RWPE2 (cell line): ENCODE measurements at regions not wholly inside any gene's neighbourhood (a gene's known extent, or its start where the extent isn't known, plus 50 kb on each side); places are given as distances from the start of the nearest gene placed in this dataset.

ENCODE experiments used
- ATAC-seq: fragments of 200-7000 bp; cut with Tn5 transposase; 3 replicates; pipeline ENCODE4 v1.9.1; 2021; ENCODE audit warnings: low read depth
- DNase-seq: peaks from one replicate; pipeline ENCODE4 v3.0.0-alpha.2; 2020; ENCODE audit warnings: low spot score
- H3K27ac ChIP-seq: fragments of 450-650 bp; 2 replicates; pipeline ENCODE4 v1.5.1; 2017; ENCODE audit warnings: mild to moderate bottlenecking; ENCODE audit not compliant: poor library complexity, severe bottlenecking
- H3K27me3 ChIP-seq: fragments of 250-450 bp; sonication (Bioruptor Pico); 2 replicates; pipeline ENCODE4 v1.5.1; 2021; ENCODE audit warnings: mild to moderate bottlenecking, moderate library complexity; ENCODE audit not compliant: insufficient read depth, poor library complexity, severe bottlenecking
- H3K36me3 ChIP-seq: fragments of 250-450 bp; sonication (Bioruptor Pico); 2 replicates; pipeline ENCODE4 v1.5.1; 2020; ENCODE audit warnings: low read depth, mild to moderate bottlenecking, moderate library complexity
- H3K4me1 ChIP-seq: fragments of 250-450 bp; sonication (Bioruptor Pico); 2 replicates; pipeline ENCODE4 v1.5.1; 2021; ENCODE audit warnings: mild to moderate bottlenecking, moderate library complexity; ENCODE audit not compliant: insufficient read depth, poor library complexity, severe bottlenecking
- H3K4me3 ChIP-seq: fragments of 250-450 bp; sonication (Bioruptor Pico); 2 replicates; pipeline ENCODE4 v1.5.1; 2021; ENCODE audit warnings: mild to moderate bottlenecking, moderate library complexity; ENCODE audit not compliant: severe bottlenecking
- H3K9me3 ChIP-seq: fragments of 250-450 bp; sonication (Bioruptor Pico); 2 replicates; pipeline ENCODE4 v1.5.1; 2021; ENCODE audit warnings: mild to moderate bottlenecking, moderate library complexity; ENCODE audit not compliant: severe bottlenecking
- CTCF ChIP-seq: fragments of 450-650 bp; IDR thresholded peaks from one replicate; pipeline ENCODE4 v1.5.1; 2017; ENCODE audit warnings: mild to moderate bottlenecking, moderate library complexity; ENCODE audit not compliant: poor library complexity, severe bottlenecking

- ATAC-seq (no peak), DNase-seq (no peak)
- Histone ChIP-seq H3K4me1 (peaks cover 13% of the 10 kb centered on the region), H3K4me3 (no peak overlapping the region), H3K36me3 (no peaks in the 10 kb centered on the region), H3K9me3 (no peaks in the 10 kb centered on the region), H3K27ac (no peak overlapping the region), H3K27me3 (no peaks in the 10 kb centered on the region)
- TF ChIP-seq CTCF = no peak
These were observed 234.2 kb upstream of the FOXQ1 start for GRCh38 chr6:1077478-1078416.

DNA sequence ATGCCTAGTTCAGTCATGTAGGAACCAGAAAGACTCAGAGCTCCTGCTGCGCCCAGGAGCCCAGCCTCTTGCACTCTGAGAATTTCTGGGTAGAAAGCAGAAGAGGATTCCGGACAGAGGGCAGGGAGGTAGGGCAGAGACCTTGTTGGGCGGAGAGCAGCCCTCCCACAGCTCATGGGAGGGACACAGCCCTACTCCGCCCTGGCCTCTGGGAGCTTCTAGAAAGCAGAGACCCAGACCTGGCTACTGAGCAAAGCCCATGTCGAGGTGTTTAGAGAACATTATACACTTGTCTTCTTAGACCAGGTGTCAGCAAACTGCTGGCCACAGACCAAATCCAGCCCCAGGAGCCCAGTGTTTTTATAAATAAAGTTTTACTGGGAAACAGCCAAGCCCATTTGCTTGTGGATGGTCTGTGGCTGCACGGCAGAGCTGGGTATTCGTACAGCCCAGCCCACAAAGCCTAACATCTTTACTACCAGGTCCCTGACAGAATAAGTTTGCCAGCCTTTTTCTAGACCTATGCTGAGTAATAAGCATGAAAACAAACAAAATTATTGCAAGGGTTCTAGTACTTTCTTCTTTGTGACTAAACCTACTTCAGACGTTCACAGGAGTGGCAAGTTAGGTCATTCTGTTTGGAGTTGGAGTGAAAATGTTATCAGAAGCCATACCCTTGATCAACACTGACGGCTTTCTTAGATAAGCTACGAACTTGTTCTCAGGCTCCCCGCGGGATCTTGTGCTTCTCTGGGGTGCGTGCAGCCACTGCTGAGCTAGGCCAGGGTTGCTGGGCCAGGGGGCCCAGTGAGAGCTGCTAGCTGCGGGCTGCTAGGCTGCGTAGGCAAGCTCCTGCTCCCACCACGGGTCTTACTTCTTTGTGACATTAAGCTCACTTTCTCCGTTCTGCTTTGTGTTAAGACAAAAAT, 235.1 kb upstream of the FOXQ1 start:
- H3K4me3 ChIP-seq = no peak overlapping the region
- TF ChIP-seq CTCF = no peak
- no peaks in the 10 kb centered on the region for H3K27me3 ChIP-seq
- DNase-seq (no peak), ATAC-seq (no peak)
- H3K27ac ChIP-seq = no peak overlapping the region
- H3K4me1 ChIP-seq = peaks cover 4% of the 10 kb centered on the region
- H3K9me3 ChIP-seq = no peaks in the 10 kb centered on the region
- H3K36me3 ChIP-seq = no peaks in the 10 kb centered on the region

GRCh38 chr6:1075880-1076279, 236.0 kb upstream of the FOXQ1 start:
- ATAC-seq (no peak), DNase-seq (no peak)
- no peaks in the 10 kb centered on the region for H3K36me3 ChIP-seq
- no peak for TF ChIP-seq CTCF
- H3K9me3 ChIP-seq = no peaks in the 10 kb centered on the region
- no peak overlapping the region for H3K4me3 ChIP-seq
- H3K27me3 ChIP-seq = no peaks in the 10 kb centered on the region
- no peaks in the 10 kb centered on the region for H3K4me1 ChIP-seq
- no peak overlapping the region for H3K27ac ChIP-seq

DNA sequence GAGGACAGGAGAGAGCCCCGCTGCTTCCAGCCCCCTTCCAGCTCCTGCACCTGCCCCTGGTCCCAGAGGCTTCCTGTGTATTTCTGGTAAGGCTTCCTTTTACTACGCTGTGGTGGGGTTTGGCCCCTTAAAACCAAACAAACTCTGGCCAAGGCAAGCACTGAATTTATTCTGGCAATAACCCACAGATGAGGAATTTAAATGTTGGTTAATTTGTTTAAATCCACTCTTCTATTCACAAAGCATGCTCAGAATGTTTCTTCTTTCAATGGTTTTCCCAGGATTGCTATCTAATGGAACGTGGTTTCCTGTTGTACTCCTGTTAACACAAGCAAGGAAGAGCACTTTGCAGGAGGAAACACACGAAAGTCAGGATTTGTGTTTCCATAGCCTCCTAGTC, 236.5 kb upstream of the FOXQ1 start:
- Histone ChIP-seq H3K4me3 (no peak overlapping the region), H3K27ac (no peak overlapping the region), H3K27me3 (no peaks in the 10 kb centered on the region), H3K36me3 (no peaks in the 10 kb centered on the region), H3K9me3 (no peaks in the 10 kb centered on the region), H3K4me1 (no peaks in the 10 kb centered on the region)
- no peak for ATAC-seq
- DNase-seq = no peak
- no peak for TF ChIP-seq CTCF
